Kidney (tissue), 13 donors: ENCODE measurements at regions not wholly inside any gene's neighbourhood (a gene's known extent, or its start where the extent isn't known, plus 50 kb on each side); places are given as distances from the start of the nearest gene placed in this dataset.

ENCODE experiments used
- DNase-seq, 5 donors: peaks; one replicate each; pipeline ENCODE4 v3.0.0-alpha.2; 2013 to 2020
- FAIRE-seq: peaks from 2 replicates; lab custom pipeline; 2012; peaks lifted over from hg19 to GRCh38; lab: Jason Lieb, UNC
- H3K27ac ChIP-seq, 2 donors: one replicate each; pipeline ENCODE4 v1.7.0; 2013; ENCODE audit warnings: low read depth in 2 of 2, low read length in 2 of 2, inconsistent platforms in 1 of 2
- H3K27me3 ChIP-seq: one replicate; pipeline ENCODE4 v1.7.1; 2013; ENCODE audit warnings: low read length, inconsistent platforms; ENCODE audit not compliant: control insufficient read depth, insufficient read depth
- H3K36me3 ChIP-seq, 3 donors: one replicate each; pipeline versions ENCODE4 v1.7.0 to v1.7.1; 2013; ENCODE audit warnings: low read length in 3 of 3, control low read depth in 1 of 3, inconsistent platforms in 1 of 3; ENCODE audit not compliant: insufficient read depth in 3 of 3, control insufficient read depth in 2 of 3
- H3K4me1 ChIP-seq, 3 donors: one replicate each; pipeline versions ENCODE4 v1.7.0 to v1.7.1; 2013; ENCODE audit warnings: low read length in 3 of 3, inconsistent platforms in 1 of 3, low read depth in 1 of 3; ENCODE audit not compliant: control insufficient read depth in 2 of 3, insufficient read depth in 2 of 3
- H3K4me3 ChIP-seq, 3 donors: one replicate each; pipeline versions ENCODE4 v1.7.0 to v1.8.1; 2013; ENCODE audit warnings: low read length in 3 of 3, control low read depth in 1 of 3, inconsistent platforms in 1 of 3
- H3K9ac ChIP-seq, 3 donors: one replicate each; pipeline versions ENCODE4 v1.7.0 to v1.7.1; 2013; ENCODE audit warnings: low read length in 3 of 3, control low read depth in 1 of 3, inconsistent platforms in 1 of 3
- H3K9me3 ChIP-seq, 3 donors: one replicate each; pipeline versions ENCODE4 v1.7.0 to v1.7.1; 2013; ENCODE audit warnings: low read length in 3 of 3, control low read depth in 1 of 3, inconsistent platforms in 1 of 3; ENCODE audit not compliant: control insufficient read depth in 2 of 3, insufficient read depth in 1 of 3
- CTCF ChIP-seq: IDR thresholded peaks from 3 replicates; pipeline ENCODE4 v1.5.1; 2012; ENCODE audit warnings: mild to moderate bottlenecking, moderate library complexity, borderline replicate concordance; ENCODE audit not compliant: insufficient read depth; ENCODE audit errors: extremely low read depth
- intact Hi-C: fragments of 100-400 bp; cut with DNase I; formaldehyde crosslinking; loops from one replicate; pipeline ENCODE4 v1.11.1; 2022
- donor health status: control.
- donor health status: control.
- donor health status: control.
- donor health status: control.
- donor health status: control.
- donor health status: DM: yes; HTN: yes; CAD: no.
- donor health status: Normal renal cell carcinoma (clear cell type).

- Histone ChIP-seq H3K27ac (no peak overlapping the region), H3K36me3 (no peaks in the 10 kb centered on the region), H3K9ac (no peak overlapping the region), H3K9me3 (no peaks in the 10 kb centered on the region), H3K27me3 (no peaks in the 10 kb centered on the region), H3K4me3 (no peak overlapping the region), H3K4me1 (peaks cover 0 to 10% (median 0%) of the 10 kb centered on the region in 3 donors)
- no peak for TF ChIP-seq CTCF
- peak in 1 of 5 donors; percentile 11 for DNase-seq
- intact Hi-C loops = no loop called here
- no peak for FAIRE-seq
These were observed 169.2 kb upstream of the NCK2 start for GRCh38 chr2:105575499-105576025.

GRCh38 chr2:105574796-105575344 is 169.8 kb upstream of the NCK2 start:
- DNase-seq (no peak), FAIRE-seq (no peak)
- no peaks in the 10 kb centered on the region for H3K9me3 ChIP-seq
- TF ChIP-seq CTCF = no peak
- H3K27ac ChIP-seq = no peak overlapping the region
- no peaks in the 10 kb centered on the region for H3K27me3 ChIP-seq
- peaks cover 0 to 10% (median 0%) of the 10 kb centered on the region in 3 donors for H3K4me1 ChIP-seq
- H3K9ac ChIP-seq = no peak overlapping the region
- no peak overlapping the region for H3K4me3 ChIP-seq
- intact Hi-C loops = no loop called here
- H3K36me3 ChIP-seq = no peaks in the 10 kb centered on the region

DNA sequence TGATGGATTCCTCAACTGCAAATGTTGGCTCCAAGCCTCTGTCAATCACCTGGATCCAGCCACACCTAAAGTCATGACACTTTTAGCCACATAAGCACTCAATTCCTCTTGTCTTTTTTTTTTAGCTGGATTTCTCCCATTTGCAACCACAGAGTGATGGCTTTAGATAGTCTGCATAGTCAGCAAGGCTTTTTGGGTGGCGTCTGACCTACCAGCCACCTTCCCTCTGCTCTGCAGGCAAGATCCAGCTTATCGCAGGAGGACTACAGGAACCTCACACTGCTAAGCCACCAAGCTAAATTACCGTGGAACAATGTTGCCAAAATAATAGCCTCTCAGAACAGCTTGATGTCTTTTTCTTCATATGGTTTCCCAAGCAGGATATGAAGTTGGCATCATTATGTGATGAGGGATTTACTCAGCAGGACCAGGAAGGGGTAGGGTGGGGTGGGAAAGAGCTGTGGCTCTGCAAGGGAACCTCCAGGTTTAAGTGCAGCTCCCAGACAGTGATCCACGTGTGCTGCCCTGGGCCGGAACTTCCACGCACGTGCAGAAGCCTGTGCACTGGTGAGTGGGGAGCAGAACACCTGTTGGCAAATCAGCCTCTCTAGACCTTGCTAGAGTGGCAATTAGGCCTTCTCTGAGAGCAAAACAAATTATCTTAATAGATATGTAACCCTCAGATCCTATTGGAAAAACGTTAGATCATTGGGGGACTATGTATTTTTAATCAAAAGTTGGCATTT is 170.6 kb upstream of the NCK2 start:
- H3K4me3 ChIP-seq = no peak overlapping the region
- no peak overlapping the region for H3K27ac ChIP-seq
- H3K4me1 ChIP-seq = peaks cover 0 to 10% (median 0%) of the 10 kb centered on the region in 3 donors
- FAIRE-seq = no peak
- no peaks in the 10 kb centered on the region for H3K36me3 ChIP-seq
- no peak for TF ChIP-seq CTCF
- H3K27me3 ChIP-seq = no peaks in the 10 kb centered on the region
- no peaks in the 10 kb centered on the region for H3K9me3 ChIP-seq
- DNase-seq = no peak
- H3K9ac ChIP-seq = no peak overlapping the region
- intact Hi-C loops = no loop called here
